Ovary (tissue), 3 donors: ENCODE measurements at regions not wholly inside any gene's neighbourhood (a gene's known extent, or its start where the extent isn't known, plus 50 kb on each side); places are given as distances from the start of the nearest gene placed in this dataset.

Experiments used
- EP300 ChIP-seq: sonication (generic); formaldehyde crosslinking; IDR thresholded peaks from one replicate; pipeline ENCODE4 v1.6.1; 2017; ENCODE audit warnings: antibody characterized with exemption
- POLR2A ChIP-seq: fragments of 450-650 bp; IDR thresholded peaks from one replicate; pipeline ENCODE4 v1.6.1; 2017; ENCODE audit warnings: antibody characterized with exemption, mild to moderate bottlenecking, moderate library complexity
- TF ChIP-seq, protein P1 (sequence below), 3 donors: fragments of 450-650 bp in 2 of 3; fragments of 200-600 bp in 1 of 3; IDR thresholded peaks; one replicate each; pipeline versions ENCODE4 v1.5.1 to v1.8.0; 2016 to 2022; ENCODE audit warnings: antibody characterized with exemption in 3 of 3, mild to moderate bottlenecking in 1 of 3
- donor health status: DM: no; HTN: no; CAD: no.

GRCh38 chrX:140090800-140091124, 125.4 kb upstream of the CXorf66 start:
- TF ChIP-seq POLR2A (no peak), EP300 (no peak)
- TF ChIP-seq, protein P1, sequence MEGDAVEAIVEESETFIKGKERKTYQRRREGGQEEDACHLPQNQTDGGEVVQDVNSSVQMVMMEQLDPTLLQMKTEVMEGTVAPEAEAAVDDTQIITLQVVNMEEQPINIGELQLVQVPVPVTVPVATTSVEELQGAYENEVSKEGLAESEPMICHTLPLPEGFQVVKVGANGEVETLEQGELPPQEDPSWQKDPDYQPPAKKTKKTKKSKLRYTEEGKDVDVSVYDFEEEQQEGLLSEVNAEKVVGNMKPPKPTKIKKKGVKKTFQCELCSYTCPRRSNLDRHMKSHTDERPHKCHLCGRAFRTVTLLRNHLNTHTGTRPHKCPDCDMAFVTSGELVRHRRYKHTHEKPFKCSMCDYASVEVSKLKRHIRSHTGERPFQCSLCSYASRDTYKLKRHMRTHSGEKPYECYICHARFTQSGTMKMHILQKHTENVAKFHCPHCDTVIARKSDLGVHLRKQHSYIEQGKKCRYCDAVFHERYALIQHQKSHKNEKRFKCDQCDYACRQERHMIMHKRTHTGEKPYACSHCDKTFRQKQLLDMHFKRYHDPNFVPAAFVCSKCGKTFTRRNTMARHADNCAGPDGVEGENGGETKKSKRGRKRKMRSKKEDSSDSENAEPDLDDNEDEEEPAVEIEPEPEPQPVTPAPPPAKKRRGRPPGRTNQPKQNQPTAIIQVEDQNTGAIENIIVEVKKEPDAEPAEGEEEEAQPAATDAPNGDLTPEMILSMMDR (IDR thresholded peaks at IDR 0.05) = no peak
